WTC11 (cell line): ENCODE measurements at regions not wholly inside any gene's neighbourhood (a gene's known extent, or its start where the extent isn't known, plus 50 kb on each side); places are given as distances from the start of the nearest gene placed in this dataset.

Experiments
- ESRRA ChIP-seq: sonication (generic); formaldehyde crosslinking; IDR thresholded peaks from 2 replicates; pipeline ENCODE4 v1.8.1; 2022; ENCODE audit warnings: mild to moderate bottlenecking, missing genetic modification reagents, borderline replicate concordance
- TEAD4 ChIP-seq: sonication (generic); formaldehyde crosslinking; IDR thresholded peaks from 2 replicates; pipeline ENCODE4 v1.8.0; 2022; ENCODE audit warnings: mild to moderate bottlenecking, missing genetic modification reagents
- TF ChIP-seq, protein P1 (sequence below): fragments of 200-600 bp; IDR thresholded peaks from 2 replicates; pipeline ENCODE4 v1.8.0; 2022; ENCODE audit warnings: antibody characterized with exemption
- TF ChIP-seq, protein P2 (sequence below): sonication (generic); formaldehyde crosslinking; IDR thresholded peaks from 2 replicates; pipeline ENCODE4 v1.8.0; 2022; ENCODE audit warnings: mild to moderate bottlenecking, missing genetic modification reagents

DNA sequence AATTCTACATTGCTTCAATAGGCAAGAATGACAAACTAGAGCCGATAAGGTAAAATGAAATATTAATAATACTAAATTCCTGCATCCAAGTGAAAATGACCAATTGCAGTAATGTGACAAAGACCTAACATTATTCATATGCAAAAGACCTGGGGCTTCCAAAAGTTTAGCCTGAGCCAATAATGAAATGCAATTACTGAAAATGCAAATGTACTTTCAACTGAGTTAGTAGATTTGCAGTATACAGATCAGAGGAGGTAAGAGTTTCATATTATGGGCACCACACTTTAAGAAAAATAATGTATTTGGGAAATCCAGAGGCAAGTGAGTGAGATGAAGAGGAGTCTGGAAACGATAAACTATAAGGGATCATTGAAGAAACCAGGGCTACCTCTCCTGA is 193.7 kb upstream of the GMDS start:
- TF ChIP-seq, protein P1, sequence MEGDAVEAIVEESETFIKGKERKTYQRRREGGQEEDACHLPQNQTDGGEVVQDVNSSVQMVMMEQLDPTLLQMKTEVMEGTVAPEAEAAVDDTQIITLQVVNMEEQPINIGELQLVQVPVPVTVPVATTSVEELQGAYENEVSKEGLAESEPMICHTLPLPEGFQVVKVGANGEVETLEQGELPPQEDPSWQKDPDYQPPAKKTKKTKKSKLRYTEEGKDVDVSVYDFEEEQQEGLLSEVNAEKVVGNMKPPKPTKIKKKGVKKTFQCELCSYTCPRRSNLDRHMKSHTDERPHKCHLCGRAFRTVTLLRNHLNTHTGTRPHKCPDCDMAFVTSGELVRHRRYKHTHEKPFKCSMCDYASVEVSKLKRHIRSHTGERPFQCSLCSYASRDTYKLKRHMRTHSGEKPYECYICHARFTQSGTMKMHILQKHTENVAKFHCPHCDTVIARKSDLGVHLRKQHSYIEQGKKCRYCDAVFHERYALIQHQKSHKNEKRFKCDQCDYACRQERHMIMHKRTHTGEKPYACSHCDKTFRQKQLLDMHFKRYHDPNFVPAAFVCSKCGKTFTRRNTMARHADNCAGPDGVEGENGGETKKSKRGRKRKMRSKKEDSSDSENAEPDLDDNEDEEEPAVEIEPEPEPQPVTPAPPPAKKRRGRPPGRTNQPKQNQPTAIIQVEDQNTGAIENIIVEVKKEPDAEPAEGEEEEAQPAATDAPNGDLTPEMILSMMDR = no peak
- TF ChIP-seq TEAD4 (CRISPR knock-in tag) (no peak), ESRRA (CRISPR knock-in tag) (no peak)
- TF ChIP-seq, protein P2, sequence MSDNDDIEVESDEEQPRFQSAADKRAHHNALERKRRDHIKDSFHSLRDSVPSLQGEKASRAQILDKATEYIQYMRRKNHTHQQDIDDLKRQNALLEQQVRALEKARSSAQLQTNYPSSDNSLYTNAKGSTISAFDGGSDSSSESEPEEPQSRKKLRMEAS (CRISPR knock-in tag) = no peak
